OCI-LY3 (cell line): ENCODE measurements at regions not wholly inside any gene's neighbourhood (a gene's known extent, or its start where the extent isn't known, plus 50 kb on each side); places are given as distances from the start of the nearest gene placed in this dataset.

Source experiments
- EZH2phosphoT487 ChIP-seq: fragments of 200-600 bp; shearing (Covaris generic); IDR thresholded peaks from 2 replicates; pipeline ENCODE4 v1.6.1; 2018; ENCODE audit warnings: antibody characterized with exemption, mixed run types, low read depth
- TF ChIP-seq, protein P1 (sequence below): fragments of 200-600, 300-600 bp; sonication (generic); IDR thresholded peaks from 2 replicates; pipeline ENCODE4 v1.5.1; 2014; ENCODE audit warnings: antibody characterized with exemption, low read length, low read depth

- TF ChIP-seq, protein P1, sequence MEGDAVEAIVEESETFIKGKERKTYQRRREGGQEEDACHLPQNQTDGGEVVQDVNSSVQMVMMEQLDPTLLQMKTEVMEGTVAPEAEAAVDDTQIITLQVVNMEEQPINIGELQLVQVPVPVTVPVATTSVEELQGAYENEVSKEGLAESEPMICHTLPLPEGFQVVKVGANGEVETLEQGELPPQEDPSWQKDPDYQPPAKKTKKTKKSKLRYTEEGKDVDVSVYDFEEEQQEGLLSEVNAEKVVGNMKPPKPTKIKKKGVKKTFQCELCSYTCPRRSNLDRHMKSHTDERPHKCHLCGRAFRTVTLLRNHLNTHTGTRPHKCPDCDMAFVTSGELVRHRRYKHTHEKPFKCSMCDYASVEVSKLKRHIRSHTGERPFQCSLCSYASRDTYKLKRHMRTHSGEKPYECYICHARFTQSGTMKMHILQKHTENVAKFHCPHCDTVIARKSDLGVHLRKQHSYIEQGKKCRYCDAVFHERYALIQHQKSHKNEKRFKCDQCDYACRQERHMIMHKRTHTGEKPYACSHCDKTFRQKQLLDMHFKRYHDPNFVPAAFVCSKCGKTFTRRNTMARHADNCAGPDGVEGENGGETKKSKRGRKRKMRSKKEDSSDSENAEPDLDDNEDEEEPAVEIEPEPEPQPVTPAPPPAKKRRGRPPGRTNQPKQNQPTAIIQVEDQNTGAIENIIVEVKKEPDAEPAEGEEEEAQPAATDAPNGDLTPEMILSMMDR = no peak
- no peak for TF ChIP-seq EZH2phosphoT487
Observed at GRCh38 chr12:46674129-46674528, 151.7 kb downstream of the SLC38A4 start.
